ENCODE measurements at regions not wholly inside any gene's neighbourhood (a gene's known extent, or its start where the extent isn't known, plus 50 kb on each side); places are given as distances from the start of the nearest gene placed in this dataset.

- no peak for DNase-seq (ENCODE audit: low read depth)
- no peak overlapping the region for H3K4me3 ChIP-seq (ENCODE audit: low read depth, low read length)
- no peak for TF ChIP-seq CTCF (IDR thresholded peaks at IDR 0.05; ENCODE audit: insufficient read depth, low read depth, low read length, missing control alignments)
Observed at GRCh38 chr9:13992138-13993088, 321.5 kb downstream of the NFIB start.

- no peak overlapping the region for H3K4me3 ChIP-seq (ENCODE audit: low read depth, low read length)
- TF ChIP-seq CTCF (IDR thresholded peaks at IDR 0.05; ENCODE audit: insufficient read depth, low read depth, low read length, missing control alignments): no peak
- DNase-seq (ENCODE audit: low read depth): no peak
Observed at GRCh38 chr9:13991395-13991794, 322.5 kb downstream of the NFIB start.

GRCh38 chr9:13990994-13991393 is 322.9 kb downstream of the NFIB start:
- H3K4me3 ChIP-seq (ENCODE audit: low read depth, low read length): no peak overlapping the region
- TF ChIP-seq CTCF (IDR thresholded peaks at IDR 0.05; ENCODE audit: insufficient read depth, low read depth, low read length, missing control alignments): no peak
- no peak for DNase-seq (ENCODE audit: low read depth)

- no peak overlapping the region for H3K4me3 ChIP-seq (ENCODE audit: low read depth, low read length)
- DNase-seq (ENCODE audit: low read depth): no peak
- TF ChIP-seq CTCF (IDR thresholded peaks at IDR 0.05; ENCODE audit: insufficient read depth, low read depth, low read length, missing control alignments): no peak
Observed at GRCh38 chr9:13990331-13990730, 323.6 kb downstream of the NFIB start.

- no peak overlapping the region for H3K4me3 ChIP-seq (ENCODE audit: low read depth, low read length)
- TF ChIP-seq CTCF (IDR thresholded peaks at IDR 0.05; ENCODE audit: insufficient read depth, low read depth, low read length, missing control alignments): no peak
- no peak for DNase-seq (ENCODE audit: low read depth)
Observed at GRCh38 chr9:13988944-13989343, 325.0 kb downstream of the NFIB start.

GRCh38 chr9:13983607-13984006 is 330.3 kb downstream of the NFIB start:
- no peak overlapping the region for H3K4me3 ChIP-seq (ENCODE audit: low read depth, low read length)
- DNase-seq (ENCODE audit: low read depth): no peak
- TF ChIP-seq CTCF (IDR thresholded peaks at IDR 0.05; ENCODE audit: insufficient read depth, low read depth, low read length, missing control alignments): no peak

- no peak for DNase-seq (ENCODE audit: low read depth)
- H3K4me3 ChIP-seq (ENCODE audit: low read depth, low read length): no peak overlapping the region
- no peak for TF ChIP-seq CTCF (IDR thresholded peaks at IDR 0.05; ENCODE audit: insufficient read depth, low read depth, low read length, missing control alignments)
Observed at GRCh38 chr9:13979941-13980318, 334.0 kb downstream of the NFIB start.
